Right lobe of liver (tissue), 6 donors: ENCODE measurements at regions not wholly inside any gene's neighbourhood (a gene's known extent, or its start where the extent isn't known, plus 50 kb on each side); places are given as distances from the start of the nearest gene placed in this dataset.
"Not testable (repeated sequence)": the region's sequence is repeated elsewhere in the genome, so short reads cannot be mapped to it uniquely, and the experiment has no call there.

Experiments
- ATAC-seq, 4 donors: fragments of 200-7000 bp; cut with Tn5 transposase; one replicate each; pipeline ENCODE4 v1.9.1; 2020; ENCODE audit warnings: mild to moderate bottlenecking in 4 of 4, moderate library complexity in 4 of 4
- DNase-seq, 3 donors: peaks; one replicate each; pipeline ENCODE4 v3.0.0-alpha.2; 2020
- H3K27ac ChIP-seq, 3 donors: fragments of 200-600 bp; one replicate each; pipeline ENCODE4 v1.8.0; 2022
- H3K27me3 ChIP-seq, 2 donors: fragments of 200-600 bp; one replicate each; pipeline ENCODE4 v1.8.0; 2022
- H3K36me3 ChIP-seq, 4 donors: fragments of 200-600 bp; sonication (generic) in 1 of 4; one replicate each; pipeline versions ENCODE4 v1.5.1 to v1.8.0; 2017 to 2022; ENCODE audit warnings: control low read depth in 1 of 4
- H3K4me1 ChIP-seq, 4 donors: fragments of 200-600 bp; sonication (generic) in 1 of 4; one replicate each; pipeline versions ENCODE4 v1.5.1 to v1.8.0; 2017 to 2022; ENCODE audit warnings: control low read depth in 1 of 4
- H3K4me3 ChIP-seq, 3 donors: fragments of 200-600 bp; one replicate each; pipeline ENCODE4 v1.8.0; 2022
- H3K9me3 ChIP-seq, 4 donors: fragments of 200-600 bp; sonication (generic) in 1 of 4; one replicate each; pipeline versions ENCODE4 v1.5.1 to v1.8.0; 2017 to 2022; ENCODE audit warnings: control low read depth in 1 of 4
- CTCF ChIP-seq, 4 donors: fragments of 200-600 bp in 3 of 4; fragments of 450-650 bp in 1 of 4; IDR thresholded peaks; one replicate each; pipeline versions ENCODE4 v1.5.1 to v1.8.0; 2016 to 2022; ENCODE audit warnings: antibody characterized with exemption in 4 of 4, mild to moderate bottlenecking in 2 of 4
- POLR2A ChIP-seq: fragments of 450-650 bp; IDR thresholded peaks from one replicate; pipeline ENCODE4 v1.6.1; 2017; ENCODE audit warnings: antibody characterized with exemption, mild to moderate bottlenecking
- WGBS: methylation state at CpG from one replicate; pipeline ENCODE4 v1.1.6; 2018; ENCODE audit warnings: low coverage, low lambda C conversion rate; ENCODE audit not compliant: insufficient coverage; ENCODE audit errors: missing lambda C conversion rate; 5-methylcytosine and 5-hydroxymethylcytosine counted together
- intact Hi-C, 2 donors: fragments of 100-400 bp; cut with DNase I; formaldehyde crosslinking; loops; one replicate each; pipeline versions ENCODE4 v1.11.2 to v1.14.1; 2022
- donor health status: DM: no; HTN: yes; CAD: no.
- donor health status: DM: no; HTN: no; CAD: no.
- donor health status: DM: no; HTN: no; CAD: no.
- donor health status: DM: no; HTN: yes; CAD: no.
- donor health status: DM: no; HTN: yes; CAD: no.

GRCh38 chr6:26187981-26188635 lies 100.9 kb downstream of the HFE start:
- H3K27ac ChIP-seq, result peak overlapping the region; percentile 35 to 65 (median 61)
- WGBS, result 7% methylated on average over 19 of the region's 20 CpGs
- H3K4me1 ChIP-seq, result peaks cover 0 to 13% (median 2%) of the 10 kb centered on the region in 4 donors
- H3K36me3 ChIP-seq, result no peaks in the 10 kb centered on the region
- H3K9me3 ChIP-seq, result no peaks in the 10 kb centered on the region
- intact Hi-C loops, result no loop called here
- H3K27me3 ChIP-seq, result no peaks in the 10 kb centered on the region
- TF ChIP-seq POLR2A (no peak), CTCF (IDR thresholded peaks at IDR 0.05) (no peak)
- peak overlapping the region; percentile 57 to 59 (median 57) for H3K4me3 ChIP-seq
- DNase-seq (peak; percentile 54 to 72 (median 66)), ATAC-seq (peak; percentile 23 to 54 (median 47))

DNA sequence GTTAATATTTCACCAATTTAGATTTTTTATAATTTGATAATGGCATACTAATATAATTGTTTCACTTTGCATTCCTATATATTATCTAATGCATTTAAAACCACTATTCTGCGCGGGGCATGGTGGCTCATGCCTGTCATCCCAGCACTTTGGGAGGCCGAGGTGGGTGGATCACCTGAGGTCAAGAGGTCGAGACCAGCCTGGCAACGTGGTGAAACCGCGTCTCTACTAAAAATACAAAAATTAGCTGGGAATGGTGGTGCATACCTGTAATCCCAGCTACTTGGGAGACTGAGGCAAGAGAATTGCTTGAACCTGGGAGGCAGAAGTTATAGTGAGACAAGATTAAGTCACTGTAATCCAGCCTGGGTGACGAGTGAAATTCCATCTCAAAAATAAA lies 104.3 kb downstream of the HFE start:
- H3K9me3 ChIP-seq, H3K27ac ChIP-seq, H3K36me3 ChIP-seq, H3K4me3 ChIP-seq, ATAC-seq, intact Hi-C loops, DNase-seq, H3K27me3 ChIP-seq: not testable (repeated sequence)
- H3K4me1 ChIP-seq, result peaks cover 0 to 22% (median 2%) of the 10 kb centered on the region in 4 donors
- WGBS, result 89% methylated on average over 7 of the region's 8 CpGs

DNA sequence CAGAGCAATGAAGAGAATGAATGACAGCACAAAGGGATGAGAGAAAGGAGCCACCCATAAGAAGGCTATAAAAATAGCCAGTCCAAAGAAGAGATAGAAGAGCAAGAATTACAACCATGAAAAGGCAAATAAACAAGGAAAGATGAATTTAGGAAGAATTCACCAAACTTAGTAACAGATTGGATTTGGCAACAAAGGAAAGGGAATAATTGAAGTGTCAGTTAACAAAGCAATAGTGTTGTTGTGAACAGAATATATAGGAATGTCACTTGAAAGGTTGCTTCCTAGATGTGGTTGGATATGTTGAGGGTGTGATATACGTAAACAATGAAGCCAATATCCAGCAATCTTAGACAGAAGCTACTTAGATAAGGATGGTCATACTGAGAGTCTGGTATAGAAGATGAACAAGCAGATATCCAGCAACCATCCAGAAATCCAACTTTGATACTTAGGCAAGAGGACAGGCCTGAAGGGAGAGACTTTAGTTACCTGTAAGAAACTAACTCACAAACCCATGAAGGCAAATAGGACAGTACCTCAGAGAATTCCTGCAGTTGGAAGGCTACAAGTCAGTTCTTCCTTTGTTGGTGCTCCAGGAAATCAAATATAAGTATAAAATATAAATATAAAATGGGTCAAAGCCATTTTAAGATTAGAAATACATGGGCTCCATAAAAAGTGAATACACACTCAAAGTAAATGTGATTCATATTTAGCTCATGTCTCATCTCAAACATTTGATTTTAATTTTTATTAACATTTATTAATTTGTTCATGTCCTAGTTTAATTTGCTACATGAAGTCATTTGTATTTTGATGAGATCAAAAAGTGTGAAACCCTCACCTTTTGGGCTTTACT lies 106.5 kb downstream of the HFE start:
- DNase-seq, result no peak
- ATAC-seq, result no peak
- 83% methylated on average over 1 of the region's 1 CpG for WGBS
- Histone ChIP-seq H3K4me3 (no peak overlapping the region), H3K36me3 (no peaks in the 10 kb centered on the region), H3K4me1 (peaks cover 0 to 17% (median 2%) of the 10 kb centered on the region in 4 donors), H3K27ac (no peak overlapping the region), H3K27me3 (no peaks in the 10 kb centered on the region), H3K9me3 (no peaks in the 10 kb centered on the region)
- TF ChIP-seq CTCF (IDR thresholded peaks at IDR 0.05) (no peak), POLR2A (no peak)
- intact Hi-C loops, result no loop called here

DNA sequence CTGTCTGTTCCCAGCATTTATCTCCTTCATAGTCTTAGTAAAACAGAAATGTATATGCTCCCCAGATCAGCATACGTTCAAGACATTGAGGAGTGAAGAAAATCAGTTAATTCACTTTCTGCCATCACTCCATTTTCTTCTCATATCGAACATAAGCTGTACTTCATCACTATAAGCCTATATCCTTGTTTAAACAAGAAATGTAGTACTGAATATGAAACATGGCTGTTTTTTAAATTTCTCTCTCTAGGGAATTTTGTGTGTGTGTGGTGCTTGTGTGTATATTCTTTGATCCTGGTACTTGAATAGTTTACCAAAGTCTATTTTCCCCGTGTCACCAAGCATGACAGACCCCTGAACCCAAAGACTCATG lies 107.1 kb downstream of the HFE start:
- ATAC-seq (no peak), DNase-seq (no peak)
- no peaks in the 10 kb centered on the region for H3K36me3 ChIP-seq
- no peaks in the 10 kb centered on the region for H3K27me3 ChIP-seq
- peaks cover 0 to 17% (median 1%) of the 10 kb centered on the region in 4 donors for H3K4me1 ChIP-seq
- H3K27ac ChIP-seq, result peak overlapping the region in 2 of 3 donors; percentile 69 to 88
- H3K9me3 ChIP-seq, result no peaks in the 10 kb centered on the region
- intact Hi-C loops, result no loop called here
- H3K4me3 ChIP-seq, result no peak overlapping the region
- TF ChIP-seq POLR2A (no peak), CTCF (IDR thresholded peaks at IDR 0.05) (no peak)
- 68% methylated on average over 3 of the region's 3 CpGs for WGBS

- Histone ChIP-seq H3K36me3 (no peaks in the 10 kb centered on the region), H3K4me1 (peaks cover 0 to 15% (median 2%) of the 10 kb centered on the region in 4 donors), H3K27me3 (no peaks in the 10 kb centered on the region), H3K9me3 (no peaks in the 10 kb centered on the region), H3K4me3 (peak overlapping the region; percentile 6 to 69 (median 61)), H3K27ac (peak overlapping the region; percentile 41 to 88 (median 69))
- 4% methylated on average over 8 of the region's 8 CpGs for WGBS
- intact Hi-C loops, result no loop called here
- TF ChIP-seq POLR2A, result peak; percentile 27
- no peak for TF ChIP-seq CTCF (IDR thresholded peaks at IDR 0.05)
- no peak for DNase-seq
- no peak for ATAC-seq
Measured at GRCh38 chr6:26194816-26195375, 107.7 kb downstream of the HFE start.
